Heart right ventricle (tissue), 16 donors: ENCODE measurements at regions not wholly inside any gene's neighbourhood (a gene's known extent, or its start where the extent isn't known, plus 50 kb on each side); places are given as distances from the start of the nearest gene placed in this dataset.

Source experiments
- ATAC-seq, 8 donors: fragments of 200-7000 bp; cut with Tn5 transposase; one replicate each; pipeline ENCODE4 v1.9.1; 2020; ENCODE audit warnings: mild to moderate bottlenecking in 8 of 8, moderate library complexity in 8 of 8, moderate number of reproducible peaks in 1 of 8
- DNase-seq, 2 donors: peaks; one replicate each; pipeline ENCODE4 v3.0.0-alpha.2; 2020
- H3K27ac ChIP-seq, 10 donors: fragments of 200-600 bp; sonication (generic) in 2 of 10; one replicate each; pipeline versions ENCODE4 v1.5.0 to v1.8.0; 2020 to 2022; ENCODE audit warnings: mild to moderate bottlenecking in 3 of 10
- H3K27me3 ChIP-seq, 7 donors: fragments of 200-600 bp; one replicate each; pipeline ENCODE4 v1.8.0; 2021 to 2022; ENCODE audit warnings: mild to moderate bottlenecking in 2 of 7
- H3K36me3 ChIP-seq, 9 donors: fragments of 200-600 bp; sonication (generic) in 1 of 9; one replicate each; pipeline versions ENCODE4 v1.5.0 to v1.8.0; 2020 to 2022; ENCODE audit warnings: mild to moderate bottlenecking in 2 of 9
- H3K4me1 ChIP-seq, 9 donors: fragments of 200-600 bp; sonication (generic) in 1 of 9; one replicate each; pipeline versions ENCODE4 v1.5.0 to v1.8.0; 2020 to 2022; ENCODE audit warnings: mild to moderate bottlenecking in 4 of 9
- H3K4me3 ChIP-seq, 10 donors: fragments of 200-600 bp; sonication (generic) in 2 of 10; one replicate each; pipeline versions ENCODE4 v1.5.0 to v1.8.0; 2020 to 2022; ENCODE audit warnings: mild to moderate bottlenecking in 7 of 10, moderate library complexity in 2 of 10
- H3K9me3 ChIP-seq, 11 donors: fragments of 200-600 bp in 10 of 11; sonication (generic) in 2 of 11; one replicate each; pipeline versions ENCODE4 v1.5.0 to v1.8.0; 2013 to 2022; ENCODE audit warnings: mild to moderate bottlenecking in 2 of 11, control low read depth in 1 of 11, moderate library complexity in 1 of 11
- WGBS, 2 donors: extraction: QIAGEN DNeasy Blood & Tissue Kit; methylation state at CpG; one replicate each; pipeline ENCODE4 v1.1.7; 2013; ENCODE audit warnings: inconsistent platforms in 1 of 2; 5-methylcytosine and 5-hydroxymethylcytosine counted together
- intact Hi-C, 10 donors: fragments of 100-400 bp; cut with DNase I; formaldehyde crosslinking; loops; one replicate each; pipeline versions ENCODE4 v1.11.1 to v1.14.2; 2022
- TF ChIP-seq, protein P1 (sequence below), 9 donors: fragments of 200-600 bp; sonication (generic) in 2 of 9; IDR thresholded peaks; one replicate each; pipeline versions ENCODE4 v1.5.0 to v1.8.0; 2021 to 2022; ENCODE audit warnings: antibody characterized with exemption in 9 of 9, mild to moderate bottlenecking in 5 of 9, moderate library complexity in 1 of 9
- donor health status: Arrhythmogenic right ventricular cardiomyopathy.
- donor health status: ischemic (EF 13 %, LVEDD 7.1; RV severe dilation, severe dysfunction).
- donor health status: healthy with polysubstance abuse.
- donor health status: DM: no; HTN: yes; CAD: no.
- donor health status: DM: no; HTN: no; CAD: no.
- donor health status: ischemic (EF 25% LVEDD 6.9; RV normal size, moderate dysfunction).
- donor health status: ischemic (EF 25% LVEDD 5.7; RV mildly dilated, moderate dysfunction).
- donor health status: healthy.
- donor health status: DM: yes; HTN: yes; CAD: no.
- donor health status: Ischemic cardiomyopathy.
- donor health status: ischemic (EF 35%, LVEDD 5.7; RV mildly dilated, moderate dysfunction).
- donor health status: nonischemic (EF 11% LVEDD 7.7; RV severe dilation, severe dysfunction).
- donor health status: DM: yes; HTN: yes; CAD: no.
- donor health status: PGD.
- donor health status: ischemic (EF 29% LVEDD 5.4; RV normal size, mild dysfunction).
- donor health status: nonischemic (EF 23%, LVEDD 6.1; RV moderate dilation, normal function).

DNA sequence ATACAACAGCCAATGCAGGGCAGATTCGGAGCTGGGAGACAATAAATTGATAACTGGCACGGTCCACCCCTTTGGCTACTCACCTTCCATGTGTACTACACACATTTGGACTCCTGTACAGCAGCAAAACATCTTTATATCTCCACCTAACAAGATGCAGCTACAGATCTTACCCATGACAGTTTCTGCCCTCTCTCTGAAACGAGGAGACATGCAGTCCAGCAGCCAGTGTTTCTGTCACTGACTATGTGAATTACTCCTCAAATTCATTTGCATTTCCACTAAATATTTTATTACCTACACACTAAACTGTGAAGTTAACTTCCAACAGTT, 58.7 kb upstream of the BEGAIN start:
- TF ChIP-seq, protein P1, sequence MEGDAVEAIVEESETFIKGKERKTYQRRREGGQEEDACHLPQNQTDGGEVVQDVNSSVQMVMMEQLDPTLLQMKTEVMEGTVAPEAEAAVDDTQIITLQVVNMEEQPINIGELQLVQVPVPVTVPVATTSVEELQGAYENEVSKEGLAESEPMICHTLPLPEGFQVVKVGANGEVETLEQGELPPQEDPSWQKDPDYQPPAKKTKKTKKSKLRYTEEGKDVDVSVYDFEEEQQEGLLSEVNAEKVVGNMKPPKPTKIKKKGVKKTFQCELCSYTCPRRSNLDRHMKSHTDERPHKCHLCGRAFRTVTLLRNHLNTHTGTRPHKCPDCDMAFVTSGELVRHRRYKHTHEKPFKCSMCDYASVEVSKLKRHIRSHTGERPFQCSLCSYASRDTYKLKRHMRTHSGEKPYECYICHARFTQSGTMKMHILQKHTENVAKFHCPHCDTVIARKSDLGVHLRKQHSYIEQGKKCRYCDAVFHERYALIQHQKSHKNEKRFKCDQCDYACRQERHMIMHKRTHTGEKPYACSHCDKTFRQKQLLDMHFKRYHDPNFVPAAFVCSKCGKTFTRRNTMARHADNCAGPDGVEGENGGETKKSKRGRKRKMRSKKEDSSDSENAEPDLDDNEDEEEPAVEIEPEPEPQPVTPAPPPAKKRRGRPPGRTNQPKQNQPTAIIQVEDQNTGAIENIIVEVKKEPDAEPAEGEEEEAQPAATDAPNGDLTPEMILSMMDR (IDR thresholded peaks at IDR 0.05): peak in 2 of 9 donors; percentile 2 to 11
- Histone ChIP-seq H3K27me3 (peaks cover 0 to 17% (median 5%) of the 10 kb centered on the region in 7 donors), H3K27ac (no peak overlapping the region), H3K9me3 (peaks cover 0 to 5% (median 0%) of the 10 kb centered on the region in 11 donors), H3K4me1 (peaks cover 0 to 14% (median 0%) of the 10 kb centered on the region in 9 donors), H3K4me3 (no peak overlapping the region), H3K36me3 (no peaks in the 10 kb centered on the region)
- DNase-seq (no peak), ATAC-seq (no peak)
- intact Hi-C loops: loop anchor here in 7 of 10 donors (2.0 to 10.0 kb wide), 9 partner anchors 119 to 989 kb away; no protein-coding TSS in a partner anchor
- WGBS, 2 donors: 41 to 46% methylated on average over 3 of the region's 3 CpGs

DNA sequence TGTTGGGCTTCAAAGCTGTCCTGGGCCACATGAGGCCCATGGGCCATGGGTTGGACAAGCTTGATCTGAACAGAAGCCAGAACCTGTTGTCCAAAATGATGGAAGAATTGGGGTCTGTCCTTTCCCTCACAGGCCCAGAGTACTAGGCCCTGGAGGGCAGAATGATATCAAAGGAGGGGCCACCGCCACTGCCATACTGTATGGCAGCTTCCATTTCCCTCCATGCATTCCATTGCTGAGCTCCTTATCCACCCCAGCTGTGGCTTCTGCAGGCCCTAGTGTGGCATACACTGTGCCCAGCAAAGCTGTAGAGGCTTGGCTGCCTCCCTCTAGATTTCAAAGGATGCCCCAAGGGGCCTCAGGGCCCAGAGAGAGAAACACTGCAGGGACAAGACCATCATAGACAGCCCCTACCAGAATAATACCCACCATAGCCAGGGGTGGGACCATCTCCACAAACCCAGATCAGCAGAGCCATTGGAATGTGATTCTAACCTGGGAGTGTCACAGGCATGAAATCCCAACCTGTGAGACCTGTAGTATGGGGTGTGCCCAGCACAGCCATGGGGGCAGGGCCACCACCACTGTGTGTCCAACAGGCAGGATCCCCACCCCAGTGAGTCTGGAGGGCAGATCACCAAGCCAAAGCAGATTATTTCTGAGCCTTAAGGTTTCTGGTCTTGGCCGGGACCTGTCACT, 61.4 kb upstream of the BEGAIN start:
- TF ChIP-seq, protein P1 (IDR thresholded peaks at IDR 0.05): no peak
- Histone ChIP-seq H3K27me3 (peaks cover 0 to 21% (median 11%) of the 10 kb centered on the region in 7 donors), H3K27ac (no peak overlapping the region), H3K9me3 (peaks cover 0 to 5% (median 0%) of the 10 kb centered on the region in 11 donors), H3K36me3 (no peaks in the 10 kb centered on the region), H3K4me1 (peaks cover 0 to 14% (median 0%) of the 10 kb centered on the region in 9 donors), H3K4me3 (no peak overlapping the region)
- no peak for ATAC-seq
- intact Hi-C loops: loop anchor here in 7 of 10 donors (2.0 to 10.0 kb wide), 7 partner anchors 121 to 986 kb away; no protein-coding TSS in a partner anchor
- no peak for DNase-seq
- WGBS, 2 donors: 96 to 97% methylated on average over 2 of the region's 2 CpGs

DNA sequence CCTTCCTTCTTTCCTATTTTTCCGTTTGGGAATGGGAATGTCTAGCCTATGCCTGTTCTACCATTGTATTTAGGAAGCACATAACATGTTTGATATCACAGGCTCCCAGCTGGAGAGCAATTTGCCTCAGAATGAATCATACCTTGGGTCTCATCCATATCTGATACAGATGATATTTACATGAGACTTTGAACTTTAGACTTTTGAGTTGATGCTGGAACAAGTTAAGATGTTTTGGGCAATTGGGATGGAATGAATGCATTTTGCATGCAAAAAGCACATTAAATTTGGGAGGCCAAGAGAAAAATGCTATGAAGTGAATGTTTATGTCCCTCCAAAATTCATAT, 61.9 kb upstream of the BEGAIN start:
- ATAC-seq (no peak), DNase-seq (no peak)
- H3K4me1 ChIP-seq: peaks cover 0 to 14% (median 0%) of the 10 kb centered on the region in 9 donors
- WGBS, 2 donors: 53 to 58% methylated on average over 1 of the region's 1 CpG
- TF ChIP-seq, protein P1 (IDR thresholded peaks at IDR 0.05): no peak
- peaks cover 0 to 22% (median 16%) of the 10 kb centered on the region in 7 donors for H3K27me3 ChIP-seq
- H3K27ac ChIP-seq: no peak overlapping the region
- no peaks in the 10 kb centered on the region for H3K36me3 ChIP-seq
- no peak overlapping the region for H3K4me3 ChIP-seq
- H3K9me3 ChIP-seq: peaks cover 0 to 5% (median 0%) of the 10 kb centered on the region in 11 donors
- intact Hi-C loops: loop anchor here in 7 of 10 donors (2.0 to 10.0 kb wide), 7 partner anchors 122 to 986 kb away; no protein-coding TSS in a partner anchor

DNA sequence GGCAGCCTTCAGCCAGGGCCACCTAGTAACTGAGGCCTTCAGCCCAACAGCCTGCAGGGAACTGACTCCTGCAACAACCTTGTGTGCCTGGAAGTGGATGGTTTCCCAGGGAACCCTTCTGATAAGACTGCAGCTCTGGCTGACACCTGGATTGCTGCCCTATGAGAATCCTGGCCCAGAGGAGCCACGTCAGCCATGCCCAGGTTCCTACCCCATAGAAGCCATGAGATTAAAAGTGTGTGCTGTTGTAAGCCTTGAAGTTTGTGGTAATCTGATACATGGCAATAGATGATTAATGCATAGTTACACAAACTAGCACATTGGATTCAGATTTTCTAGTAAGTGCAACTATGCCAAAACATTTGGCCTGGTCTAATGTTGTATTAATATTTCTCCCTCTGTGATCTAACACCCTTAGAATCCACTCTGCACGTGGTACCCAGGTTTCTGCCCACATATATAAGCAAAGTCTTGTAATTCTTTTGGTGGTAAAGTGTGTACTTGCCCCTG, 64.8 kb upstream of the BEGAIN start:
- TF ChIP-seq, protein P1 (IDR thresholded peaks at IDR 0.05): no peak
- intact Hi-C loops: loop anchor here in 6 of 10 donors (2.0 to 10.0 kb wide), 7 partner anchors 125 to 973 kb away; no protein-coding TSS in a partner anchor
- 78 to 85% methylated on average over 2 of the region's 2 CpGs for WGBS, 2 donors

More for the DNA sequence above, 64.8 kb upstream of the BEGAIN start:
- Histone ChIP-seq H3K4me1 (no peaks in the 10 kb centered on the region), H3K27ac (no peak overlapping the region), H3K36me3 (no peaks in the 10 kb centered on the region), H3K9me3 (no peaks in the 10 kb centered on the region), H3K27me3 (peaks cover 6 to 51% (median 41%) of the 10 kb centered on the region in 7 donors), H3K4me3 (no peak overlapping the region)
- DNase-seq (no peak), ATAC-seq (no peak)
